ENCODE measurements at regions not wholly inside any gene's neighbourhood (a gene's known extent, or its start where the extent isn't known, plus 50 kb on each side); places are given as distances from the start of the nearest gene placed in this dataset.
"Not testable (repeated sequence)": the region's sequence is repeated elsewhere in the genome, so short reads cannot be mapped to it uniquely, and the experiment has no call there.

DNA sequence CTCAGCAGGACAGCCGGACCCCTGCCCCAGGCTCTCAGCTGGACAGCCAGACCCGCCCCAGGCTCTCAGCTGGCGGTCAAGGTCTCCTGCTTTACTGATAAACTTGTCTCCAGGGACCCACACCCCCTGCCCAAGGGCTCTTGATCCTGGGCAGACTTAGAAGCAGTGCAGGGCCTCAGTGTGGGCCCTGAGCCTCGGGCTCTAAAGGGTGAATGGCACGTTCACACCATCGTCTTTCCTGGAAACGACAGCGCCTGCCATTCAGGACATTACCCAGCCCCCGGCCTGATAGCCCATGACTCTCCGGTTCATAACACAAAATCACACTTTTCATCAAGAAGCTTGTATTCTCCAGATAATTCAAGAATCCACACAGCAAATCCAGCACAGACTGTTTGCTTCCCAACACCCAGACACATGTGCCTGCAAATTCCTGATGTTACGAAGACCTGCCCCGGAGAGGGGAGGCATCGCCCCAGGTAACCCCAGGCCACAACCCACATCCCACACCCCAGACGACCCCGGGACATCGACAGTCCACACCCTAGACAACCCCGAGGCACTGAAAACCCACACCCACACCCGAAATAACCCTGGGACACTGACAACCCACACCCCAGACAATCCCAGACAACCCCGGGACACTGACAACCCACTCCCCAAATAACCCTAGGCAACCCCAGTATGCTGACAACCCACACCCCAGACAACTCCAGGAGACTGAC, 136.8 kb downstream of the FAM53A start:
- no peak overlapping the region for H3K4me3 Mint-ChIP-seq
- H3K4me1 Mint-ChIP-seq: peaks cover 3% of the 10 kb centered on the region
- H3K36me3 Mint-ChIP-seq (ENCODE audit: low read depth): no peaks in the 10 kb centered on the region
- H3K9me3 Mint-ChIP-seq: no peaks in the 10 kb centered on the region
- DNase-seq (ENCODE audit: low read depth, low spot score): no peak
- TF ChIP-seq, protein P1, sequence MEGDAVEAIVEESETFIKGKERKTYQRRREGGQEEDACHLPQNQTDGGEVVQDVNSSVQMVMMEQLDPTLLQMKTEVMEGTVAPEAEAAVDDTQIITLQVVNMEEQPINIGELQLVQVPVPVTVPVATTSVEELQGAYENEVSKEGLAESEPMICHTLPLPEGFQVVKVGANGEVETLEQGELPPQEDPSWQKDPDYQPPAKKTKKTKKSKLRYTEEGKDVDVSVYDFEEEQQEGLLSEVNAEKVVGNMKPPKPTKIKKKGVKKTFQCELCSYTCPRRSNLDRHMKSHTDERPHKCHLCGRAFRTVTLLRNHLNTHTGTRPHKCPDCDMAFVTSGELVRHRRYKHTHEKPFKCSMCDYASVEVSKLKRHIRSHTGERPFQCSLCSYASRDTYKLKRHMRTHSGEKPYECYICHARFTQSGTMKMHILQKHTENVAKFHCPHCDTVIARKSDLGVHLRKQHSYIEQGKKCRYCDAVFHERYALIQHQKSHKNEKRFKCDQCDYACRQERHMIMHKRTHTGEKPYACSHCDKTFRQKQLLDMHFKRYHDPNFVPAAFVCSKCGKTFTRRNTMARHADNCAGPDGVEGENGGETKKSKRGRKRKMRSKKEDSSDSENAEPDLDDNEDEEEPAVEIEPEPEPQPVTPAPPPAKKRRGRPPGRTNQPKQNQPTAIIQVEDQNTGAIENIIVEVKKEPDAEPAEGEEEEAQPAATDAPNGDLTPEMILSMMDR (conservative IDR thresholded peaks at IDR 0.05): no peak
- no peak overlapping the region for H3K27ac Mint-ChIP-seq (ENCODE audit: unreplicated experiment)
- peaks cover 11% of the 10 kb centered on the region for H3K27me3 Mint-ChIP-seq (ENCODE audit: low read depth)

DNA sequence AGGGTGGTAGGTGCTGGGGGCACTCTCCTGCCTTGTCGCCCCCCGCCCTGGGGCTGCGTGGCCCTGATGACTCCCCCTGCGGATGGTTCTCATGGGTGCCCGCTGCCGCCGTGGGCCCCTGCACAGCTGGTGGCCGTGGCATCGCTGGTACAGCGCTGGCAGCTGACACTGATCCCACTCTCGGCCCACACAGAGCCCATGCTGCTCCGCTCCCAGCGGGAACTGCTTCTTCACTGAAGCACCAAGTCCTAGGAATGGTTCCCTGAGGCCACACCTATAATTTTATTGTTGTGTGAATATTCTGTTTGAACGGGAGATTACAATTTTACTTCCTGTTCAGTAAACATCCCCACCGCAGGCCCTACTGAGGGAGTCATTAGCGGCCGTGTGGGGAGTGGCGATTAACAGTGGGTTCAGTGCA, 138.6 kb upstream of the NKX1-1 start:
- TF ChIP-seq, protein P1 (conservative IDR thresholded peaks at IDR 0.05): no peak
- Mint-ChIP-seq H3K27ac (ENCODE audit: unreplicated experiment) (no peak overlapping the region), H3K4me3 (no peak overlapping the region), H3K36me3 (ENCODE audit: low read depth) (no peaks in the 10 kb centered on the region), H3K4me1 (peaks cover 3% of the 10 kb centered on the region), H3K9me3 (no peaks in the 10 kb centered on the region), H3K27me3 (ENCODE audit: low read depth) (peaks cover 11% of the 10 kb centered on the region)
- no peak for DNase-seq (ENCODE audit: low read depth, low spot score)

DNA sequence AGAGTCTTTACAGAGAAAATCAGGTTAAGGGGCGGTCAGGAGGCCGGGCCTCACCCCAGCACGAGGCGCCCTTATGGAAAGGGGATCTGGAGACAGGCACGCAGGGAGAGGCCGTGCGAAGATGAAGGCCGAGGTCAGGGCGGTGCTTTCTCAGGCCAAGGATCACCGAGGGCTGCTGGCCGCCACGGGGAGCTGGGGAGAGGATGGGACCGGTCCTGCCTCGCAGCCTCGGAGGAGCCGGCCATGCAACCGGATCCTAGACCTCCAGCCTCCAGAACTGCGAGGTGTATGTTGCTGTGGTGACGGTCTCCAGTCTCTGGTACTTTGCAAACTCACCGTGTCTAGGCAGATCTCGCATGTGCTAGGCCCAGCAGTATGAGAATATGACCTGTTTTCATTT, 138.2 kb upstream of the NKX1-1 start:
- not testable (repeated sequence) for H3K4me3 Mint-ChIP-seq; DNase-seq (ENCODE audit: low read depth, low spot score); H3K27ac Mint-ChIP-seq (ENCODE audit: unreplicated experiment); H3K36me3 Mint-ChIP-seq (ENCODE audit: low read depth); H3K9me3 Mint-ChIP-seq; H3K4me1 Mint-ChIP-seq
- H3K27me3 Mint-ChIP-seq (ENCODE audit: low read depth): peaks cover 11% of the 10 kb centered on the region

DNA sequence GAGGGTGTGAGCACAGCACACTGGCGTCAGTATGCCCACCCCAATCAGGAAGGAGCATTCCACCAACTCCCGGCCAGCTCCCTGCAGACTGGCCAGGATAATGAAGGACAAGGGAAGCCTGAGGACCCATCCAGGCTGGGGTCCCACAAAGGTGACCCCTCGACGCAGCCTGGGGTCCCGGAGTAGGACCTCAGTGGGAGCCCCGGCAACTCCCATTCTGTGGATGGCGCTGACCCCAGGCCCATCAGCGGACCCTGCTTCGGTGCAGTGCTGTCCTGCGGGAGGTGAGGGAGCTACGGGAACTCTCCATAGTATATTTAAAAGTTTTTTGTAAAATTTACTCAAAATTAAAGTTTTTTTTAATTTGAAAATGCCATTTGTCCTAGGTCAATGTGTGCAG, 137.7 kb upstream of the NKX1-1 start:
- TF ChIP-seq, protein P1 (conservative IDR thresholded peaks at IDR 0.05): no peak
- H3K27ac Mint-ChIP-seq (ENCODE audit: unreplicated experiment): no peak overlapping the region
- no peaks in the 10 kb centered on the region for H3K9me3 Mint-ChIP-seq
- H3K4me3 Mint-ChIP-seq: no peak overlapping the region
- no peak for DNase-seq (ENCODE audit: low read depth, low spot score)
- H3K4me1 Mint-ChIP-seq: peaks cover 3% of the 10 kb centered on the region
- H3K27me3 Mint-ChIP-seq (ENCODE audit: low read depth): peaks cover 11% of the 10 kb centered on the region
- no peaks in the 10 kb centered on the region for H3K36me3 Mint-ChIP-seq (ENCODE audit: low read depth)

DNA sequence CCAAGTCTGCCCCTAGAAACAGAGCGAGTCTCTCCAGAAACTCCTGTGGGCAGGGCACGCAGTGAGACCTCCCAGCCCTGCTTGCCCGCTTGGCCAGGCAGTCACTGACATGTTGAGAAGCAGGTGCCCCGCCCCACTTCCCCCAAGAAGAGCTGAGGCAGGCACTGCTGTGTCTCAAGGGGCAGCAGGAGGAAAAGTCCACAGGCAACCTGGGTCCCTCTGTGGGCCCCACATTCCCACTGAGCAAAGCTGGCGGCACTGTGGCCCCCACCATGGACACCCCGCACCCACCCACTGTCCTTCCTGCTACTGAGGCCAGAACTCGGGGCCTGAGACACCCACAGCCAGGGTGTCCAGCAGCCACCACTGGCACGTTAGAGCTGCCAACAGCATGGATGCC, 137.3 kb upstream of the NKX1-1 start:
- H3K4me3 Mint-ChIP-seq: no peak overlapping the region

More for the DNA sequence above, 137.3 kb upstream of the NKX1-1 start:
- H3K27me3 Mint-ChIP-seq (ENCODE audit: low read depth): peaks cover 8% of the 10 kb centered on the region
- no peak for DNase-seq (ENCODE audit: low read depth, low spot score)
- H3K4me1 Mint-ChIP-seq: peaks cover under 1% of the 10 kb centered on the region
- TF ChIP-seq, protein P1 (conservative IDR thresholded peaks at IDR 0.05): no peak
- no peaks in the 10 kb centered on the region for H3K36me3 Mint-ChIP-seq (ENCODE audit: low read depth)
- no peak overlapping the region for H3K27ac Mint-ChIP-seq (ENCODE audit: unreplicated experiment)
- no peaks in the 10 kb centered on the region for H3K9me3 Mint-ChIP-seq

Data from neural crest cell (in vitro differentiated cells).